NB4 (cell line): ENCODE measurements at regions not wholly inside any gene's neighbourhood (a gene's known extent, or its start where the extent isn't known, plus 50 kb on each side); places are given as distances from the start of the nearest gene placed in this dataset.

ENCODE experiments used
- MYC ChIP-seq: IDR thresholded peaks from 2 replicates; pipeline ENCODE4 v1.6.1; 2011; ENCODE audit warnings: low read depth, low read length
- POLR2A ChIP-seq: IDR thresholded peaks from 2 replicates; pipeline ENCODE4 v1.6.1; 2011; ENCODE audit warnings: mild to moderate bottlenecking; ENCODE audit not compliant: insufficient read length; ENCODE audit errors: extremely low read depth
- TF ChIP-seq, protein P1 (sequence below): IDR thresholded peaks from one replicate; pipeline ENCODE4 v1.5.1; 2012; ENCODE audit warnings: low read depth, low read length
- TF ChIP-seq, protein P2 (sequence below): IDR thresholded peaks from 2 replicates; pipeline ENCODE4 v1.6.1; 2011; ENCODE audit warnings: low read depth, low read length

DNA sequence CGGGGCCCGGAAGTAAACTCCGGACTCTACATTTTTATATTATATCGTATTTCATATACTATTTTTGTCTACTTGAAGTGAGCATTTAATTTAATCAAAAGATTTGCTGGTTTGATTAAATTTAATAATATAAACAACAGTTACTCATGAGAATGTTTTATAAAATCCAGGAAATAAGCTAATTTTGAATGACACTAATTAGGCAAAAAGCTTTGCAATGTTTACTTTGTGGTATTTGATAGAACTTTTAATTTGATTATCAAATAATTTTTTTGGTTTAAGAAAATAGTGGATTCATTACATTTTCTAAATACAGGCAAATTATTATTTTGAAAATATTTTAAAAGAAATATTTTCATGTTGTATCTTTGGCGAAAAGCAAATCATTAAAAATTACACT is 900.4 kb upstream of the CDH2 start:
- TF ChIP-seq, protein P1, sequence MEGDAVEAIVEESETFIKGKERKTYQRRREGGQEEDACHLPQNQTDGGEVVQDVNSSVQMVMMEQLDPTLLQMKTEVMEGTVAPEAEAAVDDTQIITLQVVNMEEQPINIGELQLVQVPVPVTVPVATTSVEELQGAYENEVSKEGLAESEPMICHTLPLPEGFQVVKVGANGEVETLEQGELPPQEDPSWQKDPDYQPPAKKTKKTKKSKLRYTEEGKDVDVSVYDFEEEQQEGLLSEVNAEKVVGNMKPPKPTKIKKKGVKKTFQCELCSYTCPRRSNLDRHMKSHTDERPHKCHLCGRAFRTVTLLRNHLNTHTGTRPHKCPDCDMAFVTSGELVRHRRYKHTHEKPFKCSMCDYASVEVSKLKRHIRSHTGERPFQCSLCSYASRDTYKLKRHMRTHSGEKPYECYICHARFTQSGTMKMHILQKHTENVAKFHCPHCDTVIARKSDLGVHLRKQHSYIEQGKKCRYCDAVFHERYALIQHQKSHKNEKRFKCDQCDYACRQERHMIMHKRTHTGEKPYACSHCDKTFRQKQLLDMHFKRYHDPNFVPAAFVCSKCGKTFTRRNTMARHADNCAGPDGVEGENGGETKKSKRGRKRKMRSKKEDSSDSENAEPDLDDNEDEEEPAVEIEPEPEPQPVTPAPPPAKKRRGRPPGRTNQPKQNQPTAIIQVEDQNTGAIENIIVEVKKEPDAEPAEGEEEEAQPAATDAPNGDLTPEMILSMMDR, result no peak
- TF ChIP-seq POLR2A (no peak), MYC (no peak)
- TF ChIP-seq, protein P2, sequence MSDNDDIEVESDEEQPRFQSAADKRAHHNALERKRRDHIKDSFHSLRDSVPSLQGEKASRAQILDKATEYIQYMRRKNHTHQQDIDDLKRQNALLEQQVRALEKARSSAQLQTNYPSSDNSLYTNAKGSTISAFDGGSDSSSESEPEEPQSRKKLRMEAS, result no peak
